ENCODE measurements at regions not wholly inside any gene's neighbourhood (a gene's known extent, or its start where the extent isn't known, plus 50 kb on each side); places are given as distances from the start of the nearest gene placed in this dataset.
"Not testable (repeated sequence)": the region's sequence is repeated elsewhere in the genome, so short reads cannot be mapped to it uniquely, and the experiment has no call there.

GRCh38 chrX:39484159-39485068, 613.3 kb downstream of the BCOR start:
- no peak for DNase-seq

DNA sequence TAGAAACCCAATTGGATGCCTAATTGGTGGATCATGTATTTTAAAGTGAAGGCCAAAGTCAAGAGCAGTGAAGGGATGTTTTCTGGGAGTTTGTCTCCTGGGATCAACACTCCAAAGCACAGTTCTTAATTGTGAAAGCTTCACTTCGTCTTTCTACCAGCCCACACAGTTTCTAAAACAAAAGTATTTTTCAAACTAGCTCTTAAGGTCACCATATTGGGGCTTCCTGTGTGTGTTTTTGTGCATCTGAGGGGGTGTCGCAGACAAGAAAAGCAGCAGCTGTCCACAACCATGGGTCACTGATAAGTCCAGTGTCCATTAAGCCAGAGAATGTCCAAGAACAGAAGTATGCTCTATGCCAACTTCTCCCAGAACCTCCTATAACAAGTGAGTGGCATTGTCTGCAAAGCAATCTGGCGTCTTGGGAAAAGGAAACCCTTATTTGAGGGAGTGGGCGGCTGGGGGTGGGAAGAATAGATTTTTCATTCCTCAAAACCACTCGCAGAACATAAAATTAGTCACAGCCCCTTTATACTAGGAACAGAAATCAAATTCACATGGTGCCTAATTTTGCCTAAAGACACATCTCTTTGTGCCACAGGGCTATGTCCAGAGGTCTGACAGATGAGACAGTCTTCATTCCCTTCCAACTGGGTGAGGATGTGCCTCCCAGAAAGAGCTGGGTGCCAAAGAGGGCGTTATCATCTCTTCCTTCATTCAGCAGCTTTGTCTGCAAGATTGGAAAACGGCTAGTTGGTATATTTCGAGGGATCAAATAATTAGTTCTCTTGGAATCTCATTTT, 610.4 kb downstream of the BCOR start:
- DNase-seq: no peak

- DNase-seq: no peak
These were observed 609.8 kb downstream of the BCOR start for GRCh38 chrX:39487969-39488330.

DNA sequence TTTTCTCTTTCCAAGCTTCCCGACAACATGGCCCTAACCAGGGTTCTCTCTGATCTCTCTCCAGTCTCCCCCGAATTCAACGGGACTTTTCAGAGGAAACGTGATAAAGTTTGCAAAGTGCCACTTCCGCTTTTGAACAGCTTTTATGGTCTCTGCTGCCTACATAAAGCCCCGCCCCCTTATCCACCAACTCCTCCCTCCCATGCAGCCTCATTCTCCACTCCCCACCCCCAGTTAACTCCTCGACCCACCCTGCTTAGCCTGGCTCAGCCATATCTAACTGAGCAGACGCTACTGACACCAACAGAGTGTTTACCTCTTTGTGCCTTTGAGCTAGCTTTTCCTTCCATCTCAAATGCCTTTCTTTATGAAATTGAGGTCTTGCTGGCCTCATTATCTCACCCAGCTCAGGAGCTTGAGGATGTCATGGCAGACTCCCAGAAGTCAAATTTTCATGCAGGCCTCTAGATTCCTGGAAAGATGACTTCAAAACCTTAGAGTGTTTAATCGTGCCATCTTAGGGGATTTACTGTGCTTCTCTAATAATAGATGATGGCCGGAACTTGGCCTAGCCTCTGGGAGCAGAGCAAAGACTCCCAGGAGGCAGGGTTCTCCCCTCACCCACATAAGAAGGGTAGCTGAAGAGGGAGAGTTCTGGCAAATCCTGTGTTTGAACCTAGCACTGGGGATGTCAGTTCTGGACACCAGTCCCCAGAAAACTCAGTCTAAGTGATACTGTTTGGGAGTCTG, 606.0 kb downstream of the BCOR start:
- DNase-seq: peak; percentile 72

- DNase-seq: no peak
These were observed 605.1 kb downstream of the BCOR start for GRCh38 chrX:39492497-39493162.

DNA sequence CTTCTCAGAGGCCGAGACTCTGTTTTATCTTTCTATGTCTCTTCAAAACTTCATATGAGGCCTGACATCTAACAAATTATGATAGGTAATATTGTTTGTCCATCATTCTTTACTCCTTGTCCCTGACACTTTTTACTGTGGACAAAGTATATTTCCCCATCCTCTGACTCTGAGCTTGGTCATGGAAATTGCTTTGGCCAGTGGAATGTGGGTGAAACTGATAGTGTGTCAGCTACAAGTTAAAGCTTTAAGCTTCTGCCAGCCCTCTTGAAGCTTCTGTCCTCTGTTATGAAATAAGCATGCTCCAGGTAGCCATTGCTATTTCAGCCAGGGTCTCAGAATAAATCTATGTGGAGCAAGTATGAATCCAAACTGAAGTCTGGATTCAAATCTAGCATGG, 604.6 kb downstream of the BCOR start:
- no peak for DNase-seq

DNA sequence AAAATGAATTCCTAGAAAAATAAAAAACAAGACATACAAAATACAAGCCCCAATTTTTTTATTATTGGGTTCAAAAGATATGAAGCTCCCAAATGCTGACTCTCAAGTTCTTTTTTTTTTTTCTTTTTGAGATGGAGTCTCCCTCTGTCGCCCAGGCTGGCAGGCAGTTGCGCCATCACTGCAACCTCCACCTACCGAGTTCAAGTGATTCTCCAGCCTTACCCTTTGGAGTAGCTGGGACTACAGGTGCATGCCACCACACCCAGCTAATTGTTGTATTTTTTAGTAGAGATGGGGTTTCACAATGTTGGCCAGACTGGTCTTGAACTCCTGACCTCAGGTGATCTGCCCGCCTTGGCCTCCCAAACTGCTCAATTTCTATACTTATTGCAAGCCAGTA, 600.6 kb downstream of the BCOR start:
- not testable (repeated sequence) for DNase-seq

DNA sequence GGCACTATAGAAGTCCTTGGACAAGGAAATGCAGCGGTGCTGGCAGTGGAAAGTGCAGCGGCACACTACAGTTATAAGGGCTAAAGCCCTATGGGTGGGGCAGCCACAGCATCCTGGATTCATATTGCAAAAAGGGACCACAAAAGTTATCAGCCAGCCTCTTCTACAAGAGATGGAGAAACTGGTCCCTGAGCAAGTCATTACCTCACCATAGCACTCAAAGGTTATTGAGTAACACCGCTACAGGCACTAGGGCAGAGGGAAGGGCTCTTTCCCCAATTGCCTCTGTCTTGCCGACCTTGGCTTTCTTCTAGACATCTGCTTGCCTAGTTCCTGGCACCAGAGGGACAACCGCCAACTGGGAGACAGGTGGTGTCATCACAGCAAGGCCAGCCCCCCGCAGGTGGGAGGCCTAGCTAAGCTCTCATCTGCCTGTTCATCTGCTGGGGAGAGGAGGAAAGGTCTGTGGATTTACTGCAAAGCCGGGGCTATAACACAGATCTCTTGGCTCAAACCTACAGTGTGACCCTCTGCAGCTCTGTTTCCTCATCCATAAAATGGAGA, 600.0 kb downstream of the BCOR start:
- DNase-seq: no peak

DNA sequence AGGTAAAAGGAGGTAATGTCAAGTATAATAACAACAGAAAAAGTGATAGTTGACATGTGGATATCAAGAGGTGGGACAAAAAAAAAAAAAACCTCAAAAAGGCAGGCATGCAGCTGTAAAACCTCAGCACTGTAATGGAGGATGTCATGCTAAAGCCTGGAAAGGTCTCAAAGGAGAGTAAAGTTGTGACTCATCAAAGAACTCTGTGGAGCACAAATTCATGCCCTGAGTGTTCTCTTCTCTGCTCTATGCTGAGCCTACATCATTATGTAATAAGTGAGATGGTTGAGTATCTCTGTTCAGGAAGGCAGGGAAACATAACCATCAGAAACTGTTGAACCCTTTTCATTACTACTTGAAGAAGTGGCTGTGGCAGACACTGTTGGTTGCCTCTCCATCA, 597.8 kb downstream of the BCOR start:
- no peak for DNase-seq

- no peak for DNase-seq
These were observed 595.9 kb downstream of the BCOR start for GRCh38 chrX:39501822-39502221.

GRCh38 chrX:39502486-39502885, 595.3 kb downstream of the BCOR start:
- no peak for DNase-seq

- DNase-seq: no peak
These were observed 593.5 kb downstream of the BCOR start for GRCh38 chrX:39504227-39504626.

DNA sequence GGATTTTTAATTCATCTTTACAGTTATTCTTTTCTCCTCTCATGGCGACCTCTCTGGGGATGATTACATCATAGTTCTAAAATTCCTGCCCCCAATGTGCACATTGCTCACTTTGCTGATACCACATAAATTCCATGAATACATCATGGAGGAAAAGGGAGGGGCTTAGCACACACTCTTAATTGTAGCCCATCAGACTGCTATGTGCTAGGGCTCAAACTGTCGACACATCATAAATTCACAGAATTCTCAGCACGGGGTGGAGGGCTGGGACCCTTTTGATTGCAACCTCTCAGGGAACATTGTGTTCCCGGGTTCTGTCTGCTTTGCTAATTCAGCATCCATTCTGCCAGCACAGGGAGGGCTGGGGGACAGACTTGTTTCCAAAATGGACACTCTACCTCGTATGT, 592.9 kb downstream of the BCOR start:
- no peak for DNase-seq

GRCh38 chrX:39506131-39506530, 591.6 kb downstream of the BCOR start:
- no peak for DNase-seq

DNA sequence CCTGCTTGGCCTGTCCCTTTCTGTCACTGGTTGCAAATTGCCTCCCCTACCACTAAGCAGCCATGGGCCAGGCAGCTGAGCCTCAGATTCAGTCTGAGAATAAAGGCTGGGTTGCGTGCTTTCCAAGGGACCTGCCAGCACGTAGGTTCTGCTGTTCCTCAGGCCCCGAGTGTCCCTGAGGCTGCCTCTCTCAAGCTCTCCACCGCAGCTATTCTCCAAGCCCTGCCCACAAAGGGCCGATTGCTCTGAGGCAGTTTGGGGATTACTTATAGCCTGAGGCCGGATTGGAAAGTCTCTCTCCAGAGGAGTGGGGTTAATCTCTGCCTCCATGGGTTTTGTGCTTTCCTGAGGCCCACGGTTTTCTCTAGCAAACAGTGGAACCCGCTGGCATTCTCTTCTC, 590.7 kb downstream of the BCOR start:
- DNase-seq: no peak

GRCh38 chrX:39507617-39508299, 590.0 kb downstream of the BCOR start:
- DNase-seq: no peak

GRCh38 chrX:39508300-39508692, 589.5 kb downstream of the BCOR start:
- peak; percentile 19 for DNase-seq

- DNase-seq: no peak
These were observed 588.6 kb downstream of the BCOR start for GRCh38 chrX:39509157-39509556.

- DNase-seq: no peak
These were observed 583.9 kb downstream of the BCOR start for GRCh38 chrX:39513836-39514235.

DNA sequence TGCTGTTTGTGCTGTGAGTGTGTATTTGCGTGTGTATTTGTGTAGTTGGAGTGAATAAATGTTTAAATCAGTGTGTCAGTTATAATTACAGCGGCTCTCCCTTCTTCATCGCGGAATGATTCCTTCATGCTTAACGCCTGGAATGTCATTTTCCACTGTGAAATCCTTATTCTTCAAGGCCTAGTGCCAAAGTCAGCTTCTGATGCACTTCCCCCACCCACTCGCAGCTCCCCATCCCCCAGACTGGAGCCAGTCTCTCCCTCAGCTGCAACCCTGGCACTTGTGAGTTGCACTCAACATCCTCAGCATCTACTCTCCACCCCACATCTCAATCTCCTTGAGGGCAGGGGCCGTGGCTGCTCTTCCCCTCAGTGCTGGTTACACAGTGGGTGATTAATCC, 583.0 kb downstream of the BCOR start:
- DNase-seq: no peak

GRCh38 chrX:39516427-39516841, 581.3 kb downstream of the BCOR start:
- DNase-seq: no peak

- no peak for DNase-seq
These were observed 579.2 kb downstream of the BCOR start for GRCh38 chrX:39518476-39519029.

All from CD4-positive, alpha-beta T cell treated with Interleukin-10 for 1 hour (primary cell).